ENCODE measurements at regions not wholly inside any gene's neighbourhood (a gene's known extent, or its start where the extent isn't known, plus 50 kb on each side); places are given as distances from the start of the nearest gene placed in this dataset.

DNA sequence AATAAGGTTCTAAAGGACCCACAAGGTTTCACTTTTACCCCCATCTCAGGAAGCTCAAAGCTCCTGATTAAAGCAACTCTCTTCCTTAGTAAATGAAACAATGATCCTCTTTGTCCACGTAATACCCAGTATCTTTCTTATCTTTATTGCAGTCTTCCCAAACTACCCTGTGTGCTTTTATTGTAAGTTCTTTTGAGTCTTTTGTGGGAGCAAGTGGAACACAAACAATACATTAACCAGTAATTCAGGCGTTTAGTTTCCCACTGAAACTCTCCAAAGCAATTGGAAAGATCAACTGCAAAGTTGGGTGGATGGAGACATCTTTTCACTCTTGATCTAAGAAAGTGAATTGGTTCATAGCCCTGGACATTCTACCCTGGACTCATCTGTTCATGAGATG lies 240.0 kb downstream of the ZNF621 start:
- dilution Hi-C loops (cut with MboI; ENCODE audit: extremely low pct_ligation_motif_present, low sequenced_read_pairs), result no loop called here
- Histone ChIP-seq H3K9me3 (ENCODE audit: control insufficient read depth, low read depth, low read length) (no peaks in the 10 kb centered on the region), H3K27me3 (ENCODE audit: control insufficient read depth, extremely low read depth, insufficient read depth, low read length) (no peaks in the 10 kb centered on the region), H3K36me3 (ENCODE audit: control insufficient read depth in 2 of 2, extremely low read depth in 1 of 2, insufficient read depth in 2 of 2, low read length in 2 of 2) (no peaks in the 10 kb centered on the region), H4K20me1 (ENCODE audit: control insufficient read depth, extremely low read depth, insufficient read depth, low read length) (no peaks in the 10 kb centered on the region), H3K27ac (ENCODE audit: control insufficient read depth, insufficient read depth, low read length) (no peak overlapping the region), H3K4me1 (ENCODE audit: control insufficient read depth, extremely low read depth, insufficient read depth, low read length) (no peaks in the 10 kb centered on the region), H3K9ac (ENCODE audit: control insufficient read depth, extremely low read depth, insufficient read depth, low read length) (no peak overlapping the region), H3K4me2 (ENCODE audit: control insufficient read depth, extremely low read depth, insufficient read depth, low read depth, low read length) (no peak overlapping the region), H3K9me1 (ENCODE audit: control insufficient read depth, extremely low read depth, insufficient read depth, low read length) (no peaks in the 10 kb centered on the region), H3K79me2 (ENCODE audit: control insufficient read depth, insufficient read depth, low read length) (no peaks in the 10 kb centered on the region), H2AFZ (ENCODE audit: control insufficient read depth, low read length) (no peak overlapping the region), H3K4me3 (ENCODE audit: control insufficient read depth in 2 of 3, extremely low read depth in 1 of 3, insufficient read depth in 2 of 3, low read depth in 1 of 3, low read length in 3 of 3) (no peak overlapping the region)
- TF ChIP-seq, protein P1, sequence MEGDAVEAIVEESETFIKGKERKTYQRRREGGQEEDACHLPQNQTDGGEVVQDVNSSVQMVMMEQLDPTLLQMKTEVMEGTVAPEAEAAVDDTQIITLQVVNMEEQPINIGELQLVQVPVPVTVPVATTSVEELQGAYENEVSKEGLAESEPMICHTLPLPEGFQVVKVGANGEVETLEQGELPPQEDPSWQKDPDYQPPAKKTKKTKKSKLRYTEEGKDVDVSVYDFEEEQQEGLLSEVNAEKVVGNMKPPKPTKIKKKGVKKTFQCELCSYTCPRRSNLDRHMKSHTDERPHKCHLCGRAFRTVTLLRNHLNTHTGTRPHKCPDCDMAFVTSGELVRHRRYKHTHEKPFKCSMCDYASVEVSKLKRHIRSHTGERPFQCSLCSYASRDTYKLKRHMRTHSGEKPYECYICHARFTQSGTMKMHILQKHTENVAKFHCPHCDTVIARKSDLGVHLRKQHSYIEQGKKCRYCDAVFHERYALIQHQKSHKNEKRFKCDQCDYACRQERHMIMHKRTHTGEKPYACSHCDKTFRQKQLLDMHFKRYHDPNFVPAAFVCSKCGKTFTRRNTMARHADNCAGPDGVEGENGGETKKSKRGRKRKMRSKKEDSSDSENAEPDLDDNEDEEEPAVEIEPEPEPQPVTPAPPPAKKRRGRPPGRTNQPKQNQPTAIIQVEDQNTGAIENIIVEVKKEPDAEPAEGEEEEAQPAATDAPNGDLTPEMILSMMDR (optimal IDR thresholded peaks at IDR 0.05 in 1 of 3, IDR thresholded peaks at IDR 0.05 in 1 of 3, conservative IDR thresholded peaks at IDR 0.05 in 1 of 3; ENCODE audit: extremely low read depth in 1 of 3, insufficient read depth in 2 of 3, low read length in 3 of 3), result no peak
- TF ChIP-seq EZH2 (IDR thresholded peaks at IDR 0.05; ENCODE audit: low read length), result no peak
- DNase-seq (ENCODE audit: low read depth, low spot score), result no peak
- FAIRE-seq, result no peak

DNA sequence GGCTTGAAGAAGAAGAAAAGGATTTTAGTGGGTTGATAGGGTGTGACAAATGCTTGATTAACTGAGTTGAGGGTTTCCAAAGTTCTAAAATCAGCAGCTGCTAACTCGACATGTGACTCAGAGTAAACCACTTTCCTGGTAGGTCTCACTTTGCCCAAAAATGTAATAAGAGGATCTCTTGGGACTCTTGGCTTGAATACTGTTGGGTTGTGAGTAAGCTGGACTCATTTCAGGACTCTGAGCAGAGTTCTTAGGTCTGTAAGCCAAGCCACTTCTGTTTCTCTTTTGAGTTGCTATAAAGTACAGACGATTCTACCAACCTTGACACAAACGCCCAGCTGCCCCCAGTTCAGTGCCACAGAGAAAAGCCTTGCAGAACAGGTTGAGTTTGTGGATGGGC lies 241.1 kb downstream of the ZNF621 start:
- DNase-seq (ENCODE audit: low read depth, low spot score), result no peak
- Histone ChIP-seq H3K9me1 (ENCODE audit: control insufficient read depth, extremely low read depth, insufficient read depth, low read length) (no peaks in the 10 kb centered on the region), H3K27me3 (ENCODE audit: control insufficient read depth, extremely low read depth, insufficient read depth, low read length) (no peaks in the 10 kb centered on the region), H3K27ac (ENCODE audit: control insufficient read depth, insufficient read depth, low read length) (no peak overlapping the region), H4K20me1 (ENCODE audit: control insufficient read depth, extremely low read depth, insufficient read depth, low read length) (no peaks in the 10 kb centered on the region), H3K79me2 (ENCODE audit: control insufficient read depth, insufficient read depth, low read length) (no peaks in the 10 kb centered on the region), H3K9ac (ENCODE audit: control insufficient read depth, extremely low read depth, insufficient read depth, low read length) (no peak overlapping the region), H3K4me1 (ENCODE audit: control insufficient read depth, extremely low read depth, insufficient read depth, low read length) (no peaks in the 10 kb centered on the region), H3K4me2 (ENCODE audit: control insufficient read depth, extremely low read depth, insufficient read depth, low read depth, low read length) (no peak overlapping the region), H3K36me3 (ENCODE audit: control insufficient read depth in 2 of 2, extremely low read depth in 1 of 2, insufficient read depth in 2 of 2, low read length in 2 of 2) (no peaks in the 10 kb centered on the region), H3K4me3 (ENCODE audit: control insufficient read depth in 2 of 3, extremely low read depth in 1 of 3, insufficient read depth in 2 of 3, low read depth in 1 of 3, low read length in 3 of 3) (no peak overlapping the region), H3K9me3 (ENCODE audit: control insufficient read depth, low read depth, low read length) (no peaks in the 10 kb centered on the region), H2AFZ (ENCODE audit: control insufficient read depth, low read length) (no peak overlapping the region)
- no peak for FAIRE-seq
- no peak for TF ChIP-seq EZH2 (IDR thresholded peaks at IDR 0.05; ENCODE audit: low read length)
- TF ChIP-seq, protein P1 (optimal IDR thresholded peaks at IDR 0.05 in 1 of 3, IDR thresholded peaks at IDR 0.05 in 1 of 3, conservative IDR thresholded peaks at IDR 0.05 in 1 of 3; ENCODE audit: extremely low read depth in 1 of 3, insufficient read depth in 2 of 3, low read length in 3 of 3), result no peak
- dilution Hi-C loops (cut with MboI; ENCODE audit: extremely low pct_ligation_motif_present, low sequenced_read_pairs), result no loop called here

Measured in keratinocyte (primary cell).